ENCODE measurements at regions not wholly inside any gene's neighbourhood (a gene's known extent, or its start where the extent isn't known, plus 50 kb on each side); places are given as distances from the start of the nearest gene placed in this dataset.

- DNase-seq (ENCODE audit: low spot score): no peak
Observed at GRCh38 chr12:93103154-93103553, 174.1 kb upstream of the EEA1 start.

- DNase-seq (ENCODE audit: low spot score): no peak
Observed at GRCh38 chr12:93104535-93104934, 175.4 kb upstream of the EEA1 start.

GRCh38 chr12:93106910-93107309 is 177.8 kb upstream of the EEA1 start:
- no peak for DNase-seq (ENCODE audit: low spot score)

- no peak for DNase-seq (ENCODE audit: low spot score)
Observed at GRCh38 chr12:93107514-93108312, 178.6 kb upstream of the EEA1 start.

GRCh38 chr12:93108985-93109384 is 179.9 kb upstream of the EEA1 start:
- DNase-seq (ENCODE audit: low spot score): no peak

- no peak for DNase-seq (ENCODE audit: low spot score)
Observed at GRCh38 chr12:93109551-93110203, 180.6 kb upstream of the EEA1 start.

GRCh38 chr12:93111773-93112172 is 182.7 kb upstream of the EEA1 start:
- no peak for DNase-seq (ENCODE audit: low spot score)

- DNase-seq (ENCODE audit: low spot score): no peak
Observed at GRCh38 chr12:93113317-93114006, 184.4 kb upstream of the EEA1 start.

- DNase-seq (ENCODE audit: low spot score): no peak
Observed at GRCh38 chr12:93115198-93115601, 186.1 kb upstream of the EEA1 start.

- no peak for DNase-seq (ENCODE audit: low spot score)
Observed at GRCh38 chr12:93115646-93116045, 186.6 kb upstream of the EEA1 start.

GRCh38 chr12:93116632-93117031 is 187.5 kb upstream of the EEA1 start:
- no peak for DNase-seq (ENCODE audit: low spot score)

GRCh38 chr12:93121729-93122488 is 192.8 kb upstream of the EEA1 start:
- no peak for DNase-seq (ENCODE audit: low spot score)

GRCh38 chr12:93122569-93123091 is 193.5 kb upstream of the EEA1 start:
- DNase-seq (ENCODE audit: low spot score): no peak

GRCh38 chr12:93125126-93125525 is 196.0 kb upstream of the EEA1 start:
- DNase-seq (ENCODE audit: low spot score): no peak

GRCh38 chr12:93126069-93126474 is 197.0 kb upstream of the EEA1 start:
- no peak for DNase-seq (ENCODE audit: low spot score)

- no peak for DNase-seq (ENCODE audit: low spot score)
Observed at GRCh38 chr12:93127107-93127560, 198.0 kb upstream of the EEA1 start.

- no peak for DNase-seq (ENCODE audit: low spot score)
Observed at GRCh38 chr12:93127582-93128331, 198.7 kb upstream of the EEA1 start.

- no peak for DNase-seq (ENCODE audit: low spot score)
Observed at GRCh38 chr12:93128332-93128707, 199.2 kb upstream of the EEA1 start.

GRCh38 chr12:93130366-93131054 is 201.4 kb upstream of the EEA1 start:
- DNase-seq (ENCODE audit: low spot score): no peak

GRCh38 chr12:93133361-93133760 is 204.3 kb upstream of the EEA1 start:
- DNase-seq (ENCODE audit: low spot score): no peak
